ENCODE measurements at regions not wholly inside any gene's neighbourhood (a gene's known extent, or its start where the extent isn't known, plus 50 kb on each side); places are given as distances from the start of the nearest gene placed in this dataset.

DNA sequence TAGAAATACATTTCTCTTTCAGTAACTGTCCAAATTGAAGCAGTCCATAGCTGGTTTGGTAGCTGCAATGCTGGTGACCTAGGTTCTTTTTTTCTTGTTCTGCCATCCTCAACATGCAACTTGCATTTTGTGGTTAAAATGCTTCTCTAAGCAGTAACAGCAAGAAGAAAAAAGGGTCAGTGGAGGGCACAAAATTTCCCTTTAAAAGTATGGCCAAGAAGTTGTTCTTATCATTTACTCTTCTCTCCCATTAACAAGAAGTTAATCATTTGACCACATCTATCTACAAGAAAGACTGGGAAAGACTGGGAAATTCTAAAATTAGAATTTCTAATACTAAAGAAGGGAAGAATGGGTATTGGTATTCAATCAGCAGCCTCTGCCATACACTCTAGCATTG is 569.9 kb downstream of the CPS1 start:
- no peak for TF ChIP-seq CTCF (IDR thresholded peaks at IDR 0.05; ENCODE audit: insufficient read depth, low read length)
- DNase-seq (ENCODE audit: low read depth), result no peak
- no peak overlapping the region for H3K4me3 ChIP-seq (ENCODE audit: low read depth, low read length)

DNA sequence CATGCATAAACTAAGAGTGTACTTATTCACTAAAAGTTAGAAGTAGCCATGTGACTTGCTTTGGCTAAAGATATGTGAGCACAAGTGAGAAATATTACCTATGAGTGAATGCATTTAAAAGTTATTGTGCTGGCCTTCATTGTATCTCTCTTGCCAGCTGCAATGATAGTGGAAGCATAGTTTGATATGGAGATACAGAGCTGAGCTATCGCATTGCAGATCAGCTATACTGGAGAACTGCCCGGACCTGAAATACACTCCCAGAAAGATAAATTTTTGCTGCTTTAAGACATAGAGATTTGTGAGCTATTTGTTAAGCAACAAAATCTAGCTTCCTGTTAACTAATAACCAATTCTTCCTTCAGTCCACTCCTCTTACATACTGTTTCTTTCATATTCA is 571.1 kb downstream of the CPS1 start:
- peak; percentile 78 for DNase-seq (ENCODE audit: low read depth)
- TF ChIP-seq CTCF (IDR thresholded peaks at IDR 0.05; ENCODE audit: insufficient read depth, low read length), result no peak
- no peak overlapping the region for H3K4me3 ChIP-seq (ENCODE audit: low read depth, low read length)

DNA sequence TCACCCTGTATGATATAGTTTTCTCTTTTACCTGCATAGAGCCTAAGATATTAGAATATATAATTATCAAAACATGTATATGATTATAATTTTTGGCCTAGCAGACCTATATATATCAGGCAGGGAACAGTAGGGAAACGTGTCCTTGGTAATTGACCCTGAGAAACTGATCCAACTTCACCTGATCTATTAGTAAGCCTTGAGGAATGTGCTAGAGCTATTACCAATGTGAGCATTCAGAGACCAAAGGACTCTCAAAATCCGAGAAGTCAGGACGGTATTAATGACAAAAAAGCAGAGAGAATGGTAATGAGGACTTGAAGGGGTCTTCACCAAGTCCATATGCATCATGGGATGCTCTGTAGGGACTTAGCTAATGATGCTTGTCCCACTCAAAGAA is 571.9 kb downstream of the CPS1 start:
- DNase-seq (ENCODE audit: low read depth), result no peak
- TF ChIP-seq CTCF (IDR thresholded peaks at IDR 0.05; ENCODE audit: insufficient read depth, low read length), result no peak

GRCh38 chr2:211129798-211130197 is 573.4 kb downstream of the CPS1 start:
- no peak for TF ChIP-seq CTCF (IDR thresholded peaks at IDR 0.05; ENCODE audit: insufficient read depth, low read length)
- no peak for DNase-seq (ENCODE audit: low read depth)
- no peak overlapping the region for H3K4me3 ChIP-seq (ENCODE audit: low read depth, low read length)

More for the DNA sequence above, 571.9 kb downstream of the CPS1 start:
- no peak overlapping the region for H3K4me3 ChIP-seq (ENCODE audit: low read depth, low read length)

- no peak for TF ChIP-seq CTCF (IDR thresholded peaks at IDR 0.05; ENCODE audit: insufficient read depth, low read length)
- H3K4me3 ChIP-seq (ENCODE audit: low read depth, low read length), result no peak overlapping the region
- peak; percentile 80 for DNase-seq (ENCODE audit: low read depth)
Observed at GRCh38 chr2:211132046-211132445, 575.6 kb downstream of the CPS1 start.

DNA sequence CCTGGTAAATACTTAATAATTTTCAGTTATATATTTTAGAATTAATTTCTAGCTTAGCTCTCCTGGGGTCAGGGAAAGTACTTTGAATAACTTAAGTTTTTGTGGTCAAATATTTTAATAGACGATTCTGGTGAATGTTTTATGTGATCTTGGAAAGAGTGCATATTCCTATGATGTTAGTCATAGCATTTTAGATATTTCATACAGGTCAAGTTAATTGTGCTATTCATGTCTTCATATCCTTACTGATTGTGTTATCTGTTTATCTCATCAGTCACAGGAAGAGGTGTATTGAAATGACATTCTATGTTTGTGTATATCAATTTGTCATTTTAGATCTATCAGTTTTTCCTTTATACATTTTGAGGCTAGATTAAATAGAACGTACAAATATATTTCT is 576.2 kb downstream of the CPS1 start:
- TF ChIP-seq CTCF (IDR thresholded peaks at IDR 0.05; ENCODE audit: insufficient read depth, low read length), result no peak
- DNase-seq (ENCODE audit: low read depth), result peak; percentile 80
- H3K4me3 ChIP-seq (ENCODE audit: low read depth, low read length), result no peak overlapping the region

DNA sequence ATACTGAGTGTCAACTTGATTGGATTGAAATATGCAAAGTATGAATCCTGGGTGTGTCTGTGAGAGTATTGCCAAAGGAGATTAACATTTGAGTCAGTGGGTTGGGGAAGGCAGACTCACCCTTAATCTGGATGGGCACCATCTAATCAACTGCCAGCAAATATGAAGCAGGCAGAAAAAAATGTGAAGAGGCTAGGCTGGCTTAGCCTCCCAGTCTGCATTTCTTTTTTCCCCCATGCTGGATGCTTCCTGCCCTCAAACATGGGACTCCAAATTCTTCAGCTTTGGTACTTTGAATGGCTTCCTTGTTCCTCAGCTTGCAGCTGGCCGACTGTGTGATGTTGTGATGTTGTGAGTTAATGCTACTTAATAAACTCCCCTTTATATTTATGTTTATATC is 577.4 kb downstream of the CPS1 start:
- no peak overlapping the region for H3K4me3 ChIP-seq (ENCODE audit: low read depth, low read length)
- TF ChIP-seq CTCF (IDR thresholded peaks at IDR 0.05; ENCODE audit: insufficient read depth, low read length), result no peak
- peak; percentile 81 for DNase-seq (ENCODE audit: low read depth)
